PC-9 (cell line): ENCODE measurements at regions not wholly inside any gene's neighbourhood (a gene's known extent, or its start where the extent isn't known, plus 50 kb on each side); places are given as distances from the start of the nearest gene placed in this dataset.

Source experiments
- BruUV-seq: library from RNA; stranded (reverse); fragments of 400-500 nt; replicated peaks from 2 replicates; lab custom pipeline; 2021; lab: Mats Ljungman, UMichigan
- CTCF ChIA-PET: fragments of 300-600 bp; sonication (Branson Sonifier 250); formaldehyde crosslinking; loops from one replicate; lab custom pipeline; 2022; ENCODE audit warnings: antibody characterized with exemption; lab: Charles Lee
- POLR2A ChIA-PET: fragments of 300-600 bp; sonication (Branson Sonifier 250); formaldehyde crosslinking; loops from one replicate; lab custom pipeline; 2022; ENCODE audit warnings: antibody characterized with exemption; ENCODE audit not compliant: unreplicated experiment; lab: Charles Lee
- DNase-seq, 2 experiments: peaks; one replicate each; pipeline versions ENCODE4 v3.0.0 to v3.0.0-alpha.2; 2015 to 2022; ENCODE audit warnings: mixed read lengths in 1 of 2
- H2AFZ ChIP-seq: fragments of 200-600 bp; sonication (generic); 2 replicates; pipeline ENCODE4 v1.8.1; 2017; ENCODE audit warnings: antibody characterized with exemption
- H3F3A ChIP-seq: fragments of 200-600 bp; sonication (generic); 2 replicates; pipeline ENCODE4 v1.8.1; 2017; ENCODE audit warnings: antibody characterized with exemption, mild to moderate bottlenecking, low read depth; ENCODE audit not compliant: insufficient read depth
- H3K27ac ChIP-seq: fragments of 200-600 bp; sonication (generic); 2 replicates; pipeline ENCODE4 v1.6.1; 2016; ENCODE audit warnings: mixed run types
- H3K27me3 ChIP-seq: fragments of 200-600 bp; sonication (generic); 2 replicates; pipeline ENCODE4 v1.6.1; 2016; ENCODE audit warnings: low read depth, mixed run types; ENCODE audit not compliant: insufficient read depth
- H3K36me3 ChIP-seq: fragments of 200-600 bp; sonication (generic); 2 replicates; pipeline ENCODE4 v1.6.1; 2016; ENCODE audit warnings: low read depth, mixed run types
- H3K4me1 ChIP-seq: fragments of 200-600 bp; sonication (generic); replicated peaks from 2 replicates; pipeline ENCODE4 v1.6.1; 2016; ENCODE audit warnings: mixed run types; ENCODE audit not compliant: insufficient read depth
- H3K4me2 ChIP-seq: fragments of 200-600 bp; sonication (generic); 2 replicates; pipeline ENCODE4 v1.6.1; 2017; ENCODE audit warnings: mixed run types
- H3K4me3 ChIP-seq: fragments of 200-600 bp; sonication (generic); 2 replicates; pipeline ENCODE4 v1.6.1; 2016; ENCODE audit warnings: mixed run types
- H3K79me2 ChIP-seq: fragments of 200-600 bp; sonication (generic); 2 replicates; pipeline ENCODE4 v1.6.1; 2017; ENCODE audit warnings: low read depth, mixed run types
- H3K9me2 ChIP-seq: fragments of 200-600 bp; sonication (generic); 2 replicates; pipeline ENCODE4 v1.8.1; 2017; ENCODE audit warnings: mild to moderate bottlenecking; ENCODE audit not compliant: insufficient read depth
- H3K9me3 ChIP-seq: fragments of 200-600 bp; sonication (generic); 2 replicates; pipeline ENCODE4 v1.8.1; 2016; ENCODE audit warnings: low read depth; ENCODE audit not compliant: insufficient read depth
- H4K20me1 ChIP-seq: fragments of 200-600 bp; sonication (generic); 2 replicates; pipeline ENCODE4 v1.8.1; 2017; ENCODE audit not compliant: insufficient read depth
- EZH2 ChIP-seq: fragments of 200-600 bp; sonication (generic); IDR thresholded peaks from 2 replicates; pipeline ENCODE4 v1.8.0; 2017; ENCODE audit warnings: antibody characterized with exemption, low read depth
- intact Hi-C: fragments of 100-400 bp; cut with micrococcal nuclease; formaldehyde crosslinking; loops from one replicate; pipeline ENCODE4 v1.10.0; 2022; ENCODE audit not compliant: unreplicated experiment
- TF ChIP-seq, protein P1 (sequence below): fragments of 200-600 bp; sonication (generic); conservative IDR thresholded peaks from 2 replicates; pipeline ENCODE4 v1.6.1; 2017; ENCODE audit warnings: mixed run types, antibody characterized with exemption, mild to moderate bottlenecking, moderate library complexity

DNA sequence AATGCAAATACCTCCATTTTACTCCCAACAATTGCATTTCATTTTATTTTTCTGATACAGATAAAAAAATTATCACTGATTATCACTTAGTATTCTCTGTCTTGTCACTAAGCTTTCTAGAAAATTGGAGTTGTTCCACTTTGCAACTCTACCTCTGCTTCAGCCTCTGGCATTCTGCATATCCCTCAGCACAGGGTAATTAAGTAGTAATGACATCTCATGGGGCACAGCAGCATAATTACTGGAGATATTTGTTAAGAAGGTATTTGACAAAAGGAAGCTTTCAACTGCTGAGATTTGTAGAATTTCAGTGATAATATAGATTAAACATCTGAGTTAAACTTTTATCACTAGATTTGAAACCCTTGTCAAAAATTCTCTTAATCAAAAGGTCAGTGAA, 446.2 kb downstream of the HTR1A start:
- H3K4me3 ChIP-seq = no peak overlapping the region
- no peaks in the 10 kb centered on the region for H3K36me3 ChIP-seq
- no peaks in the 10 kb centered on the region for H3K4me1 ChIP-seq
- no peak overlapping the region for H2AFZ ChIP-seq
- no peaks in the 10 kb centered on the region for H3F3A ChIP-seq
- CTCF ChIA-PET = interaction anchor here (0.7 kb wide), 1 partner anchor 512 kb away, joined by 7 read pairs; no protein-coding TSS in a partner anchor
- H3K9me2 ChIP-seq = no peaks in the 10 kb centered on the region
- no peaks in the 10 kb centered on the region for H4K20me1 ChIP-seq
- TF ChIP-seq, protein P1, sequence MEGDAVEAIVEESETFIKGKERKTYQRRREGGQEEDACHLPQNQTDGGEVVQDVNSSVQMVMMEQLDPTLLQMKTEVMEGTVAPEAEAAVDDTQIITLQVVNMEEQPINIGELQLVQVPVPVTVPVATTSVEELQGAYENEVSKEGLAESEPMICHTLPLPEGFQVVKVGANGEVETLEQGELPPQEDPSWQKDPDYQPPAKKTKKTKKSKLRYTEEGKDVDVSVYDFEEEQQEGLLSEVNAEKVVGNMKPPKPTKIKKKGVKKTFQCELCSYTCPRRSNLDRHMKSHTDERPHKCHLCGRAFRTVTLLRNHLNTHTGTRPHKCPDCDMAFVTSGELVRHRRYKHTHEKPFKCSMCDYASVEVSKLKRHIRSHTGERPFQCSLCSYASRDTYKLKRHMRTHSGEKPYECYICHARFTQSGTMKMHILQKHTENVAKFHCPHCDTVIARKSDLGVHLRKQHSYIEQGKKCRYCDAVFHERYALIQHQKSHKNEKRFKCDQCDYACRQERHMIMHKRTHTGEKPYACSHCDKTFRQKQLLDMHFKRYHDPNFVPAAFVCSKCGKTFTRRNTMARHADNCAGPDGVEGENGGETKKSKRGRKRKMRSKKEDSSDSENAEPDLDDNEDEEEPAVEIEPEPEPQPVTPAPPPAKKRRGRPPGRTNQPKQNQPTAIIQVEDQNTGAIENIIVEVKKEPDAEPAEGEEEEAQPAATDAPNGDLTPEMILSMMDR = no peak
- TF ChIP-seq EZH2 = no peak
- no peaks in the 10 kb centered on the region for H3K79me2 ChIP-seq
- intact Hi-C loops = no loop called here
- DNase-seq = no peak
- no peak overlapping the region for H3K4me2 ChIP-seq
- no peak overlapping the region for H3K27ac ChIP-seq
- no TSS peak for BruUV-seq
- H3K27me3 ChIP-seq = no peaks in the 10 kb centered on the region
- POLR2A ChIA-PET = no interaction called here
- no peaks in the 10 kb centered on the region for H3K9me3 ChIP-seq

DNA sequence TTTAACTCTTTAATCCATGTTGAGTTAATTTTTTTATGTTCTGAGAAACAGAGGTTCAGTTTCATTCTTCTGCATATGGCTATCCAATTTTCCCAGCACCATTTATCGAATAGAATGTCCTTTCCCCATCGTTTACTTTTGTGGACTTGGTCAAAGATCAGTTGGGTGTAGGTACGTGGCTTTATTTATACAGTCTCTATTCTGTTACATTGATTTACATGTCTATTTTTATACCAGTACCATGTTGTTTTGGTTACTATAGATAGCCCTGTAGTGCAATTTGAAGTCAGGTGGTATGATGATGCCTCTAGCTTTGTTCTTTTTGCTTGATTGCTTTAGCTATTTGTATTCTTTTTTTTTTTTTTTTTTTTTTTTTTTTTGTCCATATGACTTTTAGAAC, 462.0 kb downstream of the HTR1A start:
- no peak overlapping the region for H3K4me3 ChIP-seq
- no peak overlapping the region for H2AFZ ChIP-seq
- TF ChIP-seq, protein P1 = no peak
- TF ChIP-seq EZH2 = no peak
- H3K36me3 ChIP-seq = no peaks in the 10 kb centered on the region
- no peak for DNase-seq
- no peaks in the 10 kb centered on the region for H4K20me1 ChIP-seq
- intact Hi-C loops = no loop called here
- ChIA-PET CTCF (no interaction called here), POLR2A (no interaction called here)
- no peaks in the 10 kb centered on the region for H3K9me3 ChIP-seq
- no peak overlapping the region for H3K4me2 ChIP-seq
- no TSS peak for BruUV-seq
- no peaks in the 10 kb centered on the region for H3K9me2 ChIP-seq
- no peak overlapping the region for H3K27ac ChIP-seq
- H3F3A ChIP-seq = no peaks in the 10 kb centered on the region
- H3K27me3 ChIP-seq = no peaks in the 10 kb centered on the region
- H3K4me1 ChIP-seq = no peaks in the 10 kb centered on the region
- H3K79me2 ChIP-seq = no peaks in the 10 kb centered on the region

DNA sequence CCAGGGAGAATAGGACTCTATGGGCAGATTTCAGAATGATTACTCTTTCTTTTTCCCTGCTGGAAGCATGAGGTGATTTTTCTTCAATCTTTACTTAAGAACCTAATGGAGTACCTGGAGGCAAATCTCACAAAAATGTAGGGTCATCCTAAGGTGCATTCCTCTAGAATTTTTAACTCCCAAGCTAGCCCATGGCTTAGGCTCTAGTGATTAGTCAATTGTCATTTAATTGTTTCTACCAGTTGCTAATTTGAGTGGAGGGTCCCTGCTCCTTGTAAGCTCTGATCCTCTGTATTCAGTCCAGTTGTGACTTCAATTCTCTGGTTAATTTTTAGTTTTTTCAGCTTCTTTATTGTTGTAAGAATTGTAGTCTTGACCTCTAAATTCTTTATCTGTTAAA, 467.0 kb downstream of the HTR1A start:
- ChIA-PET POLR2A (no interaction called here), CTCF (no interaction called here)
- DNase-seq = no peak
- no peaks in the 10 kb centered on the region for H3K36me3 ChIP-seq
- H3K4me2 ChIP-seq = no peak overlapping the region
- no peaks in the 10 kb centered on the region for H3K79me2 ChIP-seq
- no peaks in the 10 kb centered on the region for H3F3A ChIP-seq
- H4K20me1 ChIP-seq = no peaks in the 10 kb centered on the region
- intact Hi-C loops = loop anchor here (5.0 kb wide), 1 partner anchor 97 kb away; no protein-coding TSS in a partner anchor
- H3K4me1 ChIP-seq = no peaks in the 10 kb centered on the region
- no peak overlapping the region for H2AFZ ChIP-seq
- TF ChIP-seq EZH2 = no peak
- TF ChIP-seq, protein P1 = no peak
- no peak overlapping the region for H3K27ac ChIP-seq
- no peaks in the 10 kb centered on the region for H3K9me2 ChIP-seq
- H3K27me3 ChIP-seq = no peaks in the 10 kb centered on the region
- BruUV-seq = no TSS peak
- H3K4me3 ChIP-seq = no peak overlapping the region
- H3K9me3 ChIP-seq = no peaks in the 10 kb centered on the region
